Activated T-helper 2 cell treated with anti-CD3 and anti-CD28 coated beads, Interferon-gamma antibody, Interleukin-2, Interleukin-4, amounts not matched to agents 10 μg/mL and 5 μg/mL and 100 μg/mL, durations not matched to agents 14 hours and 24 hours and 36 hours (primary cell): ENCODE measurements at regions not wholly inside any gene's neighbourhood (a gene's known extent, or its start where the extent isn't known, plus 50 kb on each side); places are given as distances from the start of the nearest gene placed in this dataset.

Experiments used
- DNase-seq: peaks from one replicate; pipeline ENCODE4 v3.0.0; 2021; ENCODE audit warnings: low spot score
- H3K27ac Mint-ChIP-seq: one replicate; pipeline ENCODE4 v1.8.0; 2021; ENCODE audit warnings: mixed read lengths
- H3K27me3 Mint-ChIP-seq: one replicate; pipeline ENCODE4 v1.8.0; 2021; ENCODE audit warnings: low read depth, mixed read lengths
- H3K36me3 Mint-ChIP-seq: one replicate; pipeline ENCODE4 v1.8.0; 2021; ENCODE audit warnings: low read depth, mixed read lengths
- H3K4me1 Mint-ChIP-seq: one replicate; pipeline ENCODE4 v1.8.0; 2021; ENCODE audit warnings: low read depth, mixed read lengths
- H3K4me3 Mint-ChIP-seq: one replicate; pipeline ENCODE4 v1.8.0; 2021; ENCODE audit warnings: low read depth, mild to moderate bottlenecking, moderate library complexity, mixed read lengths
- H3K9me3 Mint-ChIP-seq: one replicate; pipeline ENCODE4 v1.8.0; 2021; ENCODE audit warnings: mixed read lengths
- intact Hi-C: fragments of 100-400 bp; cut with micrococcal nuclease; formaldehyde crosslinking; loops from one replicate; pipeline ENCODE4 v1.15.1; 2023

DNA sequence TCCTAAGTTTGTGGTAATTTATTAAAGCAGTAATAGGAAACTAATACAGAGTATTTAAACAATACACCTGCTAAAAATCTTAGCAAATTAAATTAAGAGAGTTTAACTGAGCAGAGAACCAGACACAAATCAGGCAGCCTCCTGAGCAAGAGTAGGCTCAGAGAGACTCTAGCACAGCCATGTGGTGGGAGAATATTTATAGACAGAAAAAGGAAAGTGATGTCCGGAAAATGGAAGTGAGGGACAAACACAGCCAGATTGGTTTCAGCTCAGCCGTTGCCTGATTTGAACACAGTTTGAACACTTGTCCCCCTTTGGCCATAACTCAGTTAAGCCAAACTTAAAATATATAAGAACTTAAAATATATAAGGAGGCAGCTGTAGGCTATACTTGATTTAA lies 192.6 kb upstream of the PSMD7 start:
- H3K4me1 Mint-ChIP-seq, result peaks cover 4% of the 10 kb centered on the region
- intact Hi-C loops, result no loop called here
- H3K36me3 Mint-ChIP-seq, result no peaks in the 10 kb centered on the region
- no peaks in the 10 kb centered on the region for H3K27me3 Mint-ChIP-seq
- no peak overlapping the region for H3K4me3 Mint-ChIP-seq
- H3K27ac Mint-ChIP-seq, result no peak overlapping the region
- no peaks in the 10 kb centered on the region for H3K9me3 Mint-ChIP-seq
- DNase-seq, result no peak

DNA sequence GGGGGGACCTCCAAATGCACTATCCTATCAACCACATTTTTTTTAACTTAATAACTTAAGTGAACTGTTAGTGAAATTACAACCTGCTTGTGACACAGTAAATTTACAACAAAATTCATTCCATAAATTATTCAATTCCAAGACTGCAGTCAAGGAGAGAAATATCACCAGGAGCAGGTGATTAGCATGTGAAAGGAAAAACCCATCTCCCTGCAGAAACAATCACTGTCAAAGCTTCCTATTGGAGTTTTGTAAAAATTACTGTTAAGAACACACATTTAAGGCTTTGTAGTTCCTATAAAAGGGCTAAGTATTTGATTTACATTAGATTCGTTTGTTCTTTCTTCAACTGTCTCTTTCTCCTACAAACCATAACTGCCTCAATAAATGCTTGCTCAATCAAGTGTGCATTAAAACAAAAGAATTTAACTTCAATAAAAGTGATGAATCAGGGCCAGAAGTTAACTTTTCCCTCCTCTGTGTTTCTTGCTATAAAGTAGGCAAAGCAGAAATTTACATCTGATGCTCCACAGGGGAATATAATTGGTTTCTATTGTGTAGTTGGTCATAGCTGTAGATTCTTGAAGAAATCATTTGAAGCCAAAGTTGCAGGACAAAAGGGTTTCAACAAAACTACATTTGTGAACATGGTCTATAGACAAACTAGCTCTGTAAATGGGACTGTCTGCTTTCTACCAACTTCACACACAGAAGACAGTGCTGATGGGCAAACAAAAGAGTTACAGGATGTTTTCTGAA lies 195.1 kb upstream of the PSMD7 start:
- H3K4me1 Mint-ChIP-seq, result no peaks in the 10 kb centered on the region
- no peaks in the 10 kb centered on the region for H3K27me3 Mint-ChIP-seq
- H3K36me3 Mint-ChIP-seq, result no peaks in the 10 kb centered on the region
- no peak overlapping the region for H3K27ac Mint-ChIP-seq
- intact Hi-C loops, result no loop called here
- no peaks in the 10 kb centered on the region for H3K9me3 Mint-ChIP-seq
- no peak overlapping the region for H3K4me3 Mint-ChIP-seq
- no peak for DNase-seq

DNA sequence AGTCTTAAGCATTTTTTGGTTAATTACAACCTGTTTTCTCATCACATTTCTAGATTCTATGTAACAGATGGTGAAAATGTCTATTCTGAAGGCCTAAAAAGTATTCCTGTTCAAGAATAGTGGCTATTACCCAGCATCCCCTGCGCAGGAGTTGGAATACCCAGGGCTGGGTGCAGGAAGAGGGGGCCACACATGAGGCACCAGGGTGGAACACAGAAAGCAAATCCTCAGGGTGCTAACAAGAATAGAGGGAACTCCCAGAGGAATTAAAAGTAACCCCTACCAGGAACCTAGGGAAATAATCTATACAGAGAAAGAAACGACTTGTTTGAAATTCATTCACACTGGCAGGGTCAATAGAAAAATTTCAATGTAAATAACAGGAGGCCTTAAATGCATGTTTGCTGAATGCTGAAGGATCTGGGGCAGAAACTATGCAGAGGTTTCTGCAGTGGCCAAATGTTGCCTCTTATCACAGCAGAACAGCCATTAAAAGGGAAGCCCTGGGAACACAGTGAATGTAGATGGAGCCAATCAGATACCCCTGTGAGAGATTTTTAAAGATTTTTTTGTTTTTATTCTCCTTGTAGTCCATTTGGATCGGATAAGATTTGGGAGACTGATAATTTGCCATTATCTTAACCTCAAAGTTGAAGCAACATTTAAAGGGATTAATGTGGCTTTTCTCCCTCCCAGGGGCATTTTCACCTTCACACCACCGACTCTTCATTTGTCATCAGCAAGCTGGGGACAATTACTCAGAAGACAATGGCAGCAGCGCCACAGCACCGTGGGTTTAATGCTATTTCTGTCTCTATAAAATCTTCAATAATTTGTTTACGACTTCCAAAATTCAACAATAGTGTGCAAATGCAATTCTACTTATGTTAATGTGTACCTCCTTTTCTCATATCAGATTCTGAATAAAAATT lies 196.0 kb upstream of the PSMD7 start:
- H3K4me1 Mint-ChIP-seq, result no peaks in the 10 kb centered on the region
- no peaks in the 10 kb centered on the region for H3K27me3 Mint-ChIP-seq
- H3K27ac Mint-ChIP-seq, result no peak overlapping the region
- H3K9me3 Mint-ChIP-seq, result no peaks in the 10 kb centered on the region
- no peaks in the 10 kb centered on the region for H3K36me3 Mint-ChIP-seq
- no peak overlapping the region for H3K4me3 Mint-ChIP-seq
- no peak for DNase-seq
- intact Hi-C loops, result no loop called here

DNA sequence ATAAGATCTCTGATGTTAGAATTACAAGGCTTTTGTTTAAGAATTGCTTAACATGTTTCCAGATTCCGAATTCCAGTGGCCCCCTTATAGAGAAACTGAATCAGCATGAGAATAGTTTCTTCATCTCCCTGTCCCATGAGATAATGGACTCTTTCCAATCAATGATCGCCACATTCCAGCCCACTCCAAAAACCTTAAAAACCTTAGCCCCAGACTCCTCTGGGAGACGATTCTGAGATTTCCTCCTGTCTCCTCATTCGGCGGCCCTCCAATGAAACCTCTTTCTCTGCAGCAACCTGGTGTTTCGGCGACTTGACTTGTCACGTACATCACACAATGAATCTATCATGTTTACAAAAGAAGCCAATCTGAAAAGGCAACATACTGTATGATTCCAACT lies 197.1 kb upstream of the PSMD7 start:
- no peaks in the 10 kb centered on the region for H3K36me3 Mint-ChIP-seq
- no peak for DNase-seq
- H3K27ac Mint-ChIP-seq, result no peak overlapping the region
- H3K27me3 Mint-ChIP-seq, result no peaks in the 10 kb centered on the region
- H3K4me3 Mint-ChIP-seq, result no peak overlapping the region
- no peaks in the 10 kb centered on the region for H3K9me3 Mint-ChIP-seq
- H3K4me1 Mint-ChIP-seq, result no peaks in the 10 kb centered on the region
- intact Hi-C loops, result no loop called here

DNA sequence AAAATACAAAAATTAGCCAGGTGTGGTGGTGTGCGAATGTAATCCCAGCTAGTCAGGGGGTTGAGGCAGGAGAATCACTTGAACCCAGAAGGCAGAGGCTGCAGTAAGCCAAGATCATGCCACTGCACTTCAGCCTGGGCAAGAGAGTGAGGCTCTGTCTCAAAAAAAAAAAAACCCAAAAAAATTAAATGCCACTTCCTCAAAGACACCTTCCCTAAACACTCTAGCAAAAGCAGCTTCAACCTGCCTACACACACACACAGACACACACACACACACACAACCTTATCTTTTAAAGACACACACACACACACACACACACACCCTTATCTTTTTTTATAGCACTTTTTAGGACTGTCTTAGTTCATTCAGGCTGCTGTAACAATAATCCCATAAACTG lies 201.7 kb upstream of the PSMD7 start:
- Mint-ChIP-seq H3K4me1 (no peaks in the 10 kb centered on the region), H3K36me3 (no peaks in the 10 kb centered on the region), H3K9me3 (no peaks in the 10 kb centered on the region), H3K27me3 (no peaks in the 10 kb centered on the region), H3K27ac (no peak overlapping the region), H3K4me3 (no peak overlapping the region)
- DNase-seq, result no peak
- intact Hi-C loops, result no loop called here

DNA sequence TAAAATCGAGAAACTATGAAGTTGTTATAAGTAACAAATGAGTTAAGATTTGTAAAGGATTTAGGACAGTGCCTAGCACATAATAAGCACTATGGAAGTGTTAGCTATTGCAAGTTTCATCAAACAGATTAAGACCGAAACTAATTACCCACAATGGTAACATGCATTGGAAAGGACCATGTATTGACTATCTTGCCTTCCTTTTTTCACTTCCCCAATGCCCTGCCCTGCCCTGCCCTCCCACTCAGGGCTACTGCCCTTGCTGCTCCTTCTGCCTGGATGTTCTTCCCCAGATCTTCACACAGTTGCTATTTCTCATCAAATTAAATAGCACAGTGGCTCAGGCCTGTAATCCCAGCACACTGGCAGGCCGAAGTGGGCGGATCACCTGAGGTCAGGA lies 202.1 kb upstream of the PSMD7 start:
- no peak overlapping the region for H3K27ac Mint-ChIP-seq
- no peaks in the 10 kb centered on the region for H3K27me3 Mint-ChIP-seq
- DNase-seq, result no peak
- H3K4me1 Mint-ChIP-seq, result no peaks in the 10 kb centered on the region
- no peaks in the 10 kb centered on the region for H3K36me3 Mint-ChIP-seq
- no peak overlapping the region for H3K4me3 Mint-ChIP-seq
- intact Hi-C loops, result no loop called here
- H3K9me3 Mint-ChIP-seq, result no peaks in the 10 kb centered on the region

DNA sequence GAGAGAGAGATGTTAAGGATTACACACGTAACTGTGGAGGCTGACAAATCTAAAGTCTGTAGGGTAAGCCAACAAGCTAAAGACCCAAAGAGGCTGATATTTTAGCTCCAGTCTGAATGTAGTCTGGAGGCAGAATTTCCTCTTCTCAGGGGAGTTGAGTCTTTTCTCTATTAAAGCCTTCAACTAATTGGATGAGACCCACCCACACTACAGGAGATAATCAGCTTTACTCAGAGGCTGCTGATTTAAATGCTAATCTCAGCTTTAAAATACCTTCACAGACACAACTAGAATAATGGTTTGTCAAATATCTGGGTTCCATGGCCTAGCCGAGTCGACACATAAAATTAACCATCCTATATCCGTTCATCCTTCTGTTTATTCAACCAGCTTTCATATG lies 204.3 kb upstream of the PSMD7 start:
- H3K36me3 Mint-ChIP-seq, result no peaks in the 10 kb centered on the region
- H3K4me1 Mint-ChIP-seq, result no peaks in the 10 kb centered on the region
- no peak overlapping the region for H3K4me3 Mint-ChIP-seq
- H3K27me3 Mint-ChIP-seq, result no peaks in the 10 kb centered on the region
- no peak for DNase-seq
- intact Hi-C loops, result no loop called here
- no peak overlapping the region for H3K27ac Mint-ChIP-seq
- H3K9me3 Mint-ChIP-seq, result no peaks in the 10 kb centered on the region

DNA sequence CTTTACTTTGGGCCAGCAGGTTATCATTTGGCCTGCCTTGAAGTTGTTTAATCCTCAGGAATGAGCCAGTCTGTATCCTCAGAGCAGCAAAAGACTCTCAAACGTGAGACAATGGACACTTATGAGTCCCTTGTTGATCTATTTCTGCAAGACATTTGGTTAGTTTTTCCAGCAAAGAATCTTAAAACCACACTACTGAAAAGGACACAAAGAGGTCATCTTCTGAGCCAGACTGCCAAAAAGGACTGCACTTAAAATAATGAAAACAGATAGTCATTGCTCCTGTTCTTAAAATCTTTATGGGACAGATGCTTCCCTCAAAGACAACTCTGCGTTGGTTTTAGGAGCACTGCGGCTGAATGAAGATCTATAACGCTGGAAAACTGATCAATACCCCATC lies 205.7 kb upstream of the PSMD7 start:
- no peaks in the 10 kb centered on the region for H3K27me3 Mint-ChIP-seq
- H3K4me1 Mint-ChIP-seq, result no peaks in the 10 kb centered on the region
- H3K36me3 Mint-ChIP-seq, result no peaks in the 10 kb centered on the region
- no peak overlapping the region for H3K4me3 Mint-ChIP-seq
- intact Hi-C loops, result no loop called here
- DNase-seq, result no peak
- no peak overlapping the region for H3K27ac Mint-ChIP-seq
- H3K9me3 Mint-ChIP-seq, result no peaks in the 10 kb centered on the region

DNA sequence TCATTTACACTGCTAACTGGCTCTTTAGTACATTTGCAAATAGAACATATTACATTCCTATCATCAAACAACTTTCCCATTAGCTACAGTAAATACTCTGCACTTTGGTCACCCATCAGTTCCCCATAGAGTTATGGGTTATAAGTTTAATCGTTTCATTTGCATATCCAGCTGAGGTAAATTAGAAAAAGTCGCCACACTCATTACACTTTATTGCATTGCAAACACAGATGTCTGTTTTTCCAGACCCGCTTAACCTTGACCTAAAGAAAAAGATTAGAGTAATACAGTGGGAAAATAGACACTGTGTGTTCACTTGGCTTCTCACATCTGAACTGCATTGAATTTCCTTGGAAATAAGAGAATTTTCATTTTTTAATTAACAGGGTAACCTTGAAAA lies 213.1 kb upstream of the PSMD7 start:
- Mint-ChIP-seq H3K4me1 (no peaks in the 10 kb centered on the region), H3K9me3 (no peaks in the 10 kb centered on the region), H3K4me3 (no peak overlapping the region), H3K36me3 (no peaks in the 10 kb centered on the region), H3K27me3 (no peaks in the 10 kb centered on the region), H3K27ac (no peak overlapping the region)
- intact Hi-C loops, result no loop called here
- no peak for DNase-seq

DNA sequence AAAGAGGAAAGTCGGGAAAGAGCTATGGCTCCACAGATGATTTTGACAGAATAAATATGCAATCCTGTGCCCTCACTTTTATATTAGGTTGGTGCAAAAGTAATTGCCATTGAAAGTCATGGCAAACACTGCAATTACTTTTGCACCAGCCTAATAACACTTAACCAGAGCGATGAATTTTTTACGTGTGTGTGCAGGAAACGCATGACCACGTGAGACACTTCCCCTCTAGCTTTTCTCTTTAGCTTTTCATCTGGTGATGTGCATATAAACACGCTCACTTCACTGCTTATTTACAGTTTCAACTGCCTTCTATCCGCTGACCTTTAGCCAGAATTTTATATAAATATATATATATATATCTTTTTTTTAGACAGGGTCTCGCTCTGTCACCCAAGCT lies 216.3 kb upstream of the PSMD7 start:
- H3K4me1 Mint-ChIP-seq, result no peaks in the 10 kb centered on the region
- no peaks in the 10 kb centered on the region for H3K36me3 Mint-ChIP-seq
- H3K4me3 Mint-ChIP-seq, result no peak overlapping the region
- intact Hi-C loops, result no loop called here
- no peak for DNase-seq
- peaks cover 8% of the 10 kb centered on the region for H3K9me3 Mint-ChIP-seq
- H3K27me3 Mint-ChIP-seq, result no peaks in the 10 kb centered on the region
- no peak overlapping the region for H3K27ac Mint-ChIP-seq

DNA sequence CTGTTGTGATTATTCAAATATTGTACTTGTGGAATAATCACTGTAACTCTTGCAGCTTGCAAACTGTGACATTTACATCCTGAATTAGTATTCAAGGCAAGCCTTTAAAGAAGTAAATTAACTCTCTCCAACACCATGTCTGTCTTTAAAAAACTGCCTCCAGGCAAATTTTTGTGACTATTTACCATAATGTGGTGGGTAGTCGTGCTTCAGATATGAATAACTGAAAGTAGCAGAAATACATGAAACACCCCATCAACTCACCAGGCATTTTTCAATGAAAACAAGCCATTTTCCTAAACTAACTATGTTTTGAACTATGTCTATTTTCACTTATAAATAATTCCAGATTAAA lies 217.4 kb upstream of the PSMD7 start:
- Mint-ChIP-seq H3K27me3 (no peaks in the 10 kb centered on the region), H3K4me1 (no peaks in the 10 kb centered on the region), H3K4me3 (no peak overlapping the region), H3K9me3 (peaks cover 16% of the 10 kb centered on the region), H3K36me3 (no peaks in the 10 kb centered on the region), H3K27ac (no peak overlapping the region)
- intact Hi-C loops, result no loop called here
- no peak for DNase-seq

DNA sequence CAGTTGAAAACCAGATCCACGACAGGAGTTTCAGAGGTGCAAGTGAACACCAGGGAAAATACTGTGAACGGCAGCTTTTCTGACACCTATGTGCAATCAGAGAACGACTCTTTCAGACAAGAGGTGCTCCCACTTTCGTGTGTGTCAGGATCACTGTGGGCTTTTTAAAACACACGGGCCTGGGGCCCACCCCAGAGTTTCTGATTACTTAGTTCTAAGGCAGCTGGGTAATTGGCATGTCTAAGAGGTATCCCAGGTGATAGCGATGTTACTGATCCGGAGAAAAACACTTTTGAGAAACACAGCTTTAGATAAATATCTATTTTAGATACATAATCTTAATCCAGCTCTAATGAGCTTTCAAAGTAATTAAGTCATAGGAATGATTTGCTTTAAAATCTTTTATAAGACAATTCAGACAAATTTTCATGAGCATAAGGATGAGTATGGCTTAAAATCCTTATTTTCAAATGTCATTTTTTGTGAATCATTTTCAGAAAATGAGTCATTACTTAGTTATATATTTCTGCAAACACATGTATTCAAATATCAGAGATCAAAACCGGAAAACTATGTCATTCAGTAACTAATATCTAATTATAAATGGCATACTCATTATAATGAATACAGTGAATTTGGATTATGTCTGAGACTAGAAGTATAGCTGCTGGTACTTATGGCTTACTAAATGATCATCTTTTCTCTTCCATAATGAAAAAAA lies 217.9 kb upstream of the PSMD7 start:
- no peaks in the 10 kb centered on the region for H3K4me1 Mint-ChIP-seq
- no peak overlapping the region for H3K27ac Mint-ChIP-seq
- intact Hi-C loops, result no loop called here
- no peak for DNase-seq
- H3K9me3 Mint-ChIP-seq, result peaks cover 17% of the 10 kb centered on the region
- H3K36me3 Mint-ChIP-seq, result no peaks in the 10 kb centered on the region
- H3K27me3 Mint-ChIP-seq, result no peaks in the 10 kb centered on the region
- H3K4me3 Mint-ChIP-seq, result no peak overlapping the region

DNA sequence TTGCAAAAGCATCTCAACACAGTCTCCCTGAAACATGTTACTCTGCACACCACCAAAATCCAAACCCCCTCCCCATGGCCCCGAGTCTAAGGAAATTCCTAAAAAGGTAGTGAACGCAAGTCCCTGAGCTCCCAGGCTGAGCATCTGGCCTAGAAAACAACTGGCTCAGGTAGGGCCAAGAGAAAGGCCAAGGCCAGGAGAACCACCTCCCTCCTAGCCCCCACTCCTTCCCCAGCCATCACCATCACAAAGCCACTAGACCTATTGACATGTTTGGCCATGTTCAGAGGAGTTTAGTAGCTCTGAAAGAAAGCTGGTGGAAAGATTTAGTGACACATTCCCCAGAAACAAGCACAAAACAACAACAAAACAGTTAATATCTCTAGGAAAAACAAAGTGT lies 220.0 kb upstream of the PSMD7 start:
- Mint-ChIP-seq H3K27ac (no peak overlapping the region), H3K36me3 (no peaks in the 10 kb centered on the region), H3K4me3 (no peak overlapping the region), H3K9me3 (peaks cover 17% of the 10 kb centered on the region), H3K4me1 (no peaks in the 10 kb centered on the region), H3K27me3 (no peaks in the 10 kb centered on the region)
- intact Hi-C loops, result no loop called here
- no peak for DNase-seq
